HEK293 (cell line): ENCODE measurements at regions not wholly inside any gene's neighbourhood (a gene's known extent, or its start where the extent isn't known, plus 50 kb on each side); places are given as distances from the start of the nearest gene placed in this dataset.

Source experiments
- CTCF ChIP-seq: fragments of 450-650 bp; formaldehyde crosslinking; IDR thresholded peaks from 2 replicates; pipeline ENCODE4 v1.5.1; 2016; ENCODE audit warnings: missing biosample characterization, missing genetic modification characterization
- SALL2 ChIP-seq: fragments of 450-650 bp; formaldehyde crosslinking; IDR thresholded peaks from 2 replicates; pipeline ENCODE4 v1.5.0; 2017; ENCODE audit warnings: missing biosample characterization, mild to moderate bottlenecking, missing genetic modification characterization, borderline replicate concordance
- SCRT1 ChIP-seq: fragments of 450-650 bp; formaldehyde crosslinking; IDR thresholded peaks from 2 replicates; pipeline ENCODE4 v1.5.1; 2016; ENCODE audit warnings: missing biosample characterization, missing genetic modification characterization, borderline replicate concordance
- ZBTB20 ChIP-seq: fragments of 450-650 bp; formaldehyde crosslinking; IDR thresholded peaks from 2 replicates; pipeline ENCODE4 v1.5.1; 2016; ENCODE audit warnings: missing biosample characterization, missing genetic modification characterization
- ZBTB8A ChIP-seq: fragments of 450-650 bp; formaldehyde crosslinking; IDR thresholded peaks from 2 replicates; pipeline ENCODE4 v1.5.1; 2016; ENCODE audit warnings: missing biosample characterization, missing genetic modification characterization
- ZFP69B ChIP-seq: fragments of 450-650 bp; formaldehyde crosslinking; IDR thresholded peaks from 2 replicates; pipeline ENCODE4 v1.5.1; 2016; ENCODE audit warnings: missing biosample characterization, missing genetic modification characterization
- ZNF121 ChIP-seq: fragments of 450-650 bp; formaldehyde crosslinking; IDR thresholded peaks from 2 replicates; pipeline ENCODE4 v1.5.1; 2016; ENCODE audit warnings: missing biosample characterization, missing genetic modification characterization
- ZNF138 ChIP-seq: fragments of 450-650 bp; formaldehyde crosslinking; IDR thresholded peaks from 2 replicates; pipeline ENCODE4 v1.5.1; 2016; ENCODE audit warnings: missing biosample characterization, missing genetic modification characterization, borderline replicate concordance
- ZNF175 ChIP-seq: fragments of 450-650 bp; formaldehyde crosslinking; IDR thresholded peaks from 2 replicates; pipeline ENCODE4 v1.5.1; 2016; ENCODE audit warnings: missing biosample characterization, missing genetic modification characterization
- ZNF510 ChIP-seq: fragments of 450-650 bp; formaldehyde crosslinking; IDR thresholded peaks from 2 replicates; pipeline ENCODE4 v1.5.1; 2018; ENCODE audit warnings: mild to moderate bottlenecking, missing genetic modification characterization, missing biosample characterization; ENCODE audit not compliant: insufficient replicate concordance
- ZNF670 ChIP-seq: fragments of 450-650 bp; formaldehyde crosslinking; IDR thresholded peaks from 2 replicates; pipeline ENCODE4 v1.5.1; 2016; ENCODE audit warnings: missing biosample characterization, missing genetic modification characterization, low read depth
- ZNF791 ChIP-seq: fragments of 450-650 bp; formaldehyde crosslinking; IDR thresholded peaks from 2 replicates; pipeline ENCODE4 v1.5.1; 2016; ENCODE audit warnings: missing biosample characterization, missing genetic modification characterization
- ZNF792 ChIP-seq: fragments of 450-650 bp; formaldehyde crosslinking; IDR thresholded peaks from 2 replicates; pipeline ENCODE4 v1.5.1; 2016; ENCODE audit warnings: missing biosample characterization, missing genetic modification characterization

- no peak for TF ChIP-seq SCRT1 (tag by site-specific recombination)
- TF ChIP-seq SALL2 (tag by site-specific recombination), result no peak
- TF ChIP-seq ZNF510 (tag by site-specific recombination), result no peak
- no peak for TF ChIP-seq ZNF670
- no peak for TF ChIP-seq ZNF175 (tag by site-specific recombination)
- no peak for TF ChIP-seq CTCF (tag by site-specific recombination)
- TF ChIP-seq ZNF792 (tag by site-specific recombination), result no peak
- no peak for TF ChIP-seq ZNF138
- TF ChIP-seq ZNF791 (tag by site-specific recombination), result no peak
- TF ChIP-seq ZNF121 (tag by site-specific recombination), result no peak
- TF ChIP-seq ZBTB8A, result no peak
- TF ChIP-seq ZFP69B (tag by site-specific recombination), result no peak
- no peak for TF ChIP-seq ZBTB20 (tag by site-specific recombination)
Measured at GRCh38 chr1:29549001-29549400, 312.7 kb downstream of the PTPRU start.
